BJ (cell line): ENCODE measurements at regions not wholly inside any gene's neighbourhood (a gene's known extent, or its start where the extent isn't known, plus 50 kb on each side); places are given as distances from the start of the nearest gene placed in this dataset.

Experiments used
- CTCF ChIA-PET: fragments of 350-600 bp; formaldehyde crosslinking; extraction: SDS; loops from one replicate; lab custom pipeline; 2021; ENCODE audit warnings: antibody characterized with exemption, inconsistent platforms; lab: Yijun Ruan, JAX
- POLR2A ChIA-PET: fragments of 300-600 bp; sonication (Branson Sonifier 250); formaldehyde crosslinking; extraction: SDS; loops from one replicate; lab custom pipeline; 2021; ENCODE audit warnings: antibody characterized with exemption; lab: Charles Lee
- DNase-seq: peaks from one replicate; pipeline ENCODE4 v3.0.0-alpha.2; 2011; ENCODE audit warnings: low read depth
- H3K27me3 ChIP-seq: 2 replicates; pipeline ENCODE4 v1.6.0; 2011; ENCODE audit warnings: low read length; ENCODE audit not compliant: control insufficient read depth, insufficient read depth
- H3K36me3 ChIP-seq: 2 replicates; pipeline ENCODE4 v1.5.1; 2011; ENCODE audit warnings: low read length; ENCODE audit not compliant: control insufficient read depth, insufficient read depth
- H3K4me3 ChIP-seq: 2 replicates; pipeline ENCODE4 v1.5.1; 2011; ENCODE audit warnings: low read depth, mild to moderate bottlenecking, control low read depth, low read length
- CTCF ChIP-seq: IDR thresholded peaks from 2 replicates; pipeline ENCODE4 v1.5.1; 2011; ENCODE audit warnings: low read depth, mild to moderate bottlenecking, control low read depth, inconsistent platforms, low read length, moderate library complexity; ENCODE audit not compliant: insufficient read depth

GRCh38 chr17:34832376-34832775 lies 128.9 kb downstream of the CCT6B start:
- H3K36me3 ChIP-seq: no peaks in the 10 kb centered on the region
- CTCF ChIA-PET: no interaction called here
- no peak for TF ChIP-seq CTCF
- no peak for DNase-seq
- POLR2A ChIA-PET: no interaction called here
- no peaks in the 10 kb centered on the region for H3K27me3 ChIP-seq
- H3K4me3 ChIP-seq: no peak overlapping the region

- DNase-seq: no peak
- no peak for TF ChIP-seq CTCF
- H3K27me3 ChIP-seq: no peaks in the 10 kb centered on the region
- CTCF ChIA-PET: no interaction called here
- H3K4me3 ChIP-seq: no peak overlapping the region
- no peaks in the 10 kb centered on the region for H3K36me3 ChIP-seq
- POLR2A ChIA-PET: no interaction called here
These were observed 134.3 kb downstream of the CCT6B start for GRCh38 chr17:34827008-34827407.

- DNase-seq: no peak
- Histone ChIP-seq H3K36me3 (no peaks in the 10 kb centered on the region), H3K4me3 (no peak overlapping the region), H3K27me3 (no peaks in the 10 kb centered on the region)
- POLR2A ChIA-PET: no interaction called here
- CTCF ChIA-PET: no interaction called here
- no peak for TF ChIP-seq CTCF
These were observed 134.9 kb downstream of the CCT6B start for GRCh38 chr17:34826332-34826731.

GRCh38 chr17:34825884-34826283 lies 135.4 kb downstream of the CCT6B start:
- DNase-seq: no peak
- no peak for TF ChIP-seq CTCF
- ChIA-PET POLR2A (no interaction called here), CTCF (no interaction called here)
- Histone ChIP-seq H3K4me3 (no peak overlapping the region), H3K36me3 (no peaks in the 10 kb centered on the region), H3K27me3 (no peaks in the 10 kb centered on the region)

- ChIA-PET CTCF (no interaction called here), POLR2A (no interaction called here)
- no peak overlapping the region for H3K4me3 ChIP-seq
- no peaks in the 10 kb centered on the region for H3K27me3 ChIP-seq
- no peak for TF ChIP-seq CTCF
- H3K36me3 ChIP-seq: no peaks in the 10 kb centered on the region
- DNase-seq: no peak
These were observed 136.2 kb downstream of the CCT6B start for GRCh38 chr17:34825102-34825501.
